ENCODE measurements at regions not wholly inside any gene's neighbourhood (a gene's known extent, or its start where the extent isn't known, plus 50 kb on each side); places are given as distances from the start of the nearest gene placed in this dataset.

DNA sequence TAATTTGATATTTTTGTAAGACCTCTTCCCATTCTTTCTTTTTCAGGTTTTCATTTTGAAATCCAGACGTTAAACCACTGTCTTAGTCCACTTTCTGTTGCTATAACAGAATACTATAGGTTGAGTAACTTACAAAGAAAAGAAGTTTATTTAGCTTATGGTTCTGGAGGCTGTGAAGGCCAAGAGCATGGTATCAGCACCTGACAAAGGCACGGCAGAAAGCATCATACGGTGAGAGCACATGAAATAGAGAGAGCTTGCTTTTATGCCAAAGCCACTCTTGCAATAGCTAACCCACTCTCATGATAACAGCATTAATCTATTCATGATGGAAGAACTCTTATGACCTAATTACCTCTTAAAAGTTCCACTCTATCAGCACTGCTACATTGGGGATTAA lies 255.6 kb upstream of the PDE4D start:
- Mint-ChIP-seq H3K36me3 (ENCODE audit: insufficient read depth, unreplicated experiment) (no peaks in the 10 kb centered on the region), H3K27me3 (ENCODE audit: insufficient read depth, unreplicated experiment) (peaks cover 40% of the 10 kb centered on the region), H3K4me1 (ENCODE audit: insufficient read depth, unreplicated experiment) (no peaks in the 10 kb centered on the region), H3K27ac (ENCODE audit: low read depth, unreplicated experiment) (no peak overlapping the region), H3K9me3 (ENCODE audit: unreplicated experiment) (no peaks in the 10 kb centered on the region), H3K4me3 (ENCODE audit: unreplicated experiment) (no peak overlapping the region)
- DNase-seq (ENCODE audit: unreplicated experiment): no peak
- intact Hi-C loops (cut with micrococcal nuclease): no loop called here
- TF ChIP-seq, protein P1, sequence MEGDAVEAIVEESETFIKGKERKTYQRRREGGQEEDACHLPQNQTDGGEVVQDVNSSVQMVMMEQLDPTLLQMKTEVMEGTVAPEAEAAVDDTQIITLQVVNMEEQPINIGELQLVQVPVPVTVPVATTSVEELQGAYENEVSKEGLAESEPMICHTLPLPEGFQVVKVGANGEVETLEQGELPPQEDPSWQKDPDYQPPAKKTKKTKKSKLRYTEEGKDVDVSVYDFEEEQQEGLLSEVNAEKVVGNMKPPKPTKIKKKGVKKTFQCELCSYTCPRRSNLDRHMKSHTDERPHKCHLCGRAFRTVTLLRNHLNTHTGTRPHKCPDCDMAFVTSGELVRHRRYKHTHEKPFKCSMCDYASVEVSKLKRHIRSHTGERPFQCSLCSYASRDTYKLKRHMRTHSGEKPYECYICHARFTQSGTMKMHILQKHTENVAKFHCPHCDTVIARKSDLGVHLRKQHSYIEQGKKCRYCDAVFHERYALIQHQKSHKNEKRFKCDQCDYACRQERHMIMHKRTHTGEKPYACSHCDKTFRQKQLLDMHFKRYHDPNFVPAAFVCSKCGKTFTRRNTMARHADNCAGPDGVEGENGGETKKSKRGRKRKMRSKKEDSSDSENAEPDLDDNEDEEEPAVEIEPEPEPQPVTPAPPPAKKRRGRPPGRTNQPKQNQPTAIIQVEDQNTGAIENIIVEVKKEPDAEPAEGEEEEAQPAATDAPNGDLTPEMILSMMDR (IDR thresholded peaks at IDR 0.05; ENCODE audit: unreplicated experiment): no peak
- ChIA-PET CTCF (no interaction called here), POLR2A (no interaction called here)
- BruUV-seq (replicated peaks): no TSS peak

DNA sequence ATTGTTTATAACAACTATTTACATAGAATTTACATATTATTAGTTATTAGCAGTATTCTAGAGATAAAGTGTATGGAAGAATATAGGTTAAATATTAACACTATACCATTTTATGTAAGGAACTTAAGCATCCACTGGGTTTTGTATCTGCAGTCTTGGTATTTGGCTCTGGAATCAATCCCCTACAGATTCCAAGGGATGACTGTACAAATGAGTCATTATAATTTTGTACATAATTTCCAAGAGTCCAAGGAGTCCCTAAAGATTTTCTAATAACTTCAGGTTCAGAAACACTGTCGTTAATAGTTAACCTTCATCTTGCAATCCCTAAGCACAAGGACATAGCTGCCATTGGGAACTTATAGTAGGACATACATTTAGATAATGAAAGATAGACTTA lies 254.8 kb upstream of the PDE4D start:
- POLR2A ChIA-PET: no interaction called here
- no peak overlapping the region for H3K4me3 Mint-ChIP-seq (ENCODE audit: unreplicated experiment)
- no TSS peak for BruUV-seq (replicated peaks)
- no peaks in the 10 kb centered on the region for H3K36me3 Mint-ChIP-seq (ENCODE audit: insufficient read depth, unreplicated experiment)
- H3K27ac Mint-ChIP-seq (ENCODE audit: low read depth, unreplicated experiment): no peak overlapping the region
- DNase-seq (ENCODE audit: unreplicated experiment): no peak
- intact Hi-C loops (cut with micrococcal nuclease): no loop called here
- TF ChIP-seq, protein P1 (IDR thresholded peaks at IDR 0.05; ENCODE audit: unreplicated experiment): no peak
- CTCF ChIA-PET: no interaction called here
- peaks cover 39% of the 10 kb centered on the region for H3K27me3 Mint-ChIP-seq (ENCODE audit: insufficient read depth, unreplicated experiment)
- no peaks in the 10 kb centered on the region for H3K9me3 Mint-ChIP-seq (ENCODE audit: unreplicated experiment)
- H3K4me1 Mint-ChIP-seq (ENCODE audit: insufficient read depth, unreplicated experiment): no peaks in the 10 kb centered on the region

DNA sequence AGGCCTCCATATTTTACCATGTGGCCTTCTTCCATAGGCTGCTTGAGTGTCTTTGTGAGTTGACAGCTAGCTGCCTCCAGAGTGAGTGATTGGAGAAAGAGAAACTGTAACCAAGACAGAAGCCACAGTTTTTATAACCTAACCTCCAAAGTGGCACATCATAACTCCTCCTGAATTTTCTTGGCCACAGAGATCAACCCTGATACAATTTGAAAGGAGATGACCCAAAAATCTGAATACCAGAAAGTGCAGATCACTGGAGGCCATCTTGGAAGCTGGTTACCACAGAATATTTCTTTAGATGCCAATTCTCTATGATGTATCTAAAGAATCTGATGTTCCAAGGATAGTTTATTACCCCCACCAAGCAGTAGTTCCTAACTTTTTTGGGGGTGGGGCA lies 254.3 kb upstream of the PDE4D start:
- Mint-ChIP-seq H3K27me3 (ENCODE audit: insufficient read depth, unreplicated experiment) (peaks cover 38% of the 10 kb centered on the region), H3K4me1 (ENCODE audit: insufficient read depth, unreplicated experiment) (no peaks in the 10 kb centered on the region), H3K36me3 (ENCODE audit: insufficient read depth, unreplicated experiment) (no peaks in the 10 kb centered on the region), H3K27ac (ENCODE audit: low read depth, unreplicated experiment) (no peak overlapping the region), H3K4me3 (ENCODE audit: unreplicated experiment) (no peak overlapping the region), H3K9me3 (ENCODE audit: unreplicated experiment) (no peaks in the 10 kb centered on the region)
- ChIA-PET POLR2A (no interaction called here), CTCF (no interaction called here)
- TF ChIP-seq, protein P1 (IDR thresholded peaks at IDR 0.05; ENCODE audit: unreplicated experiment): no peak
- intact Hi-C loops (cut with micrococcal nuclease): no loop called here
- no TSS peak for BruUV-seq (replicated peaks)
- DNase-seq (ENCODE audit: unreplicated experiment): no peak

DNA sequence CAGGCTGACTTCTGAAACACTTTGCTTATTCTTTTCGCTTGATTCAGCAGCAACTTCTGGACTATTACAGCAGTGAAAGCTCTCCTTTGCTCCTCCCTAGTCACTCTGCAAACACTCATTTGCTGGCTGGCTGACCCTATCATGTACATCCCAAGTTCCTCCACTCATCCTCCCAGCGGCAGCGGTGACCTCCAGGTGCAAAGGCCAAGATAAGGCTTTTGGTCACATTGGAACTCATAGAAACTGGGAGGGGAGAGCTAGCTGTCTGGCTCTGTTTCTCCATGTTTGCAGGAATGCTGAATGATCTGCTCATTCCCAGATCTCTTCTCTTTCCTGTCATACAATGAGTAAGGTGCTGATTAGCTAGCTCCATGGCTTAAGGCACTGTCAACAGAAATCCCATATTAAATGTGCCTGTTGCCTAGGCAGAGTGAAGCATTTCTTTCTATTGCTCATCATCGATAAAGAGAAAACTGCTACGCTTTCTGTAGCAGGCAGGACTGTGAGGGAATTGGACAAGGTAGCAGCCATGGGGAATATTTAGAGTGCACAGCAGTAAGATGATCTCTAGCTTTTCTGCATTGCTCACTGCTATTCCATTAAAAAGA lies 250.5 kb upstream of the PDE4D start:
- TF ChIP-seq, protein P1 (IDR thresholded peaks at IDR 0.05; ENCODE audit: unreplicated experiment): no peak
- no peak overlapping the region for H3K4me3 Mint-ChIP-seq (ENCODE audit: unreplicated experiment)
- BruUV-seq (replicated peaks): no TSS peak
- no peak overlapping the region for H3K27ac Mint-ChIP-seq (ENCODE audit: low read depth, unreplicated experiment)
- H3K4me1 Mint-ChIP-seq (ENCODE audit: insufficient read depth, unreplicated experiment): no peaks in the 10 kb centered on the region
- no peak for DNase-seq (ENCODE audit: unreplicated experiment)
- POLR2A ChIA-PET: no interaction called here
- CTCF ChIA-PET: interaction anchor here (1.0 kb wide), 1 partner anchor 333 kb away, joined by 4 read pairs; no protein-coding TSS in a partner anchor
- intact Hi-C loops (cut with micrococcal nuclease): no loop called here
- peaks cover 52% of the 10 kb centered on the region for H3K27me3 Mint-ChIP-seq (ENCODE audit: insufficient read depth, unreplicated experiment)
- H3K9me3 Mint-ChIP-seq (ENCODE audit: unreplicated experiment): no peaks in the 10 kb centered on the region
- H3K36me3 Mint-ChIP-seq (ENCODE audit: insufficient read depth, unreplicated experiment): no peaks in the 10 kb centered on the region

Measured in MCF 10A (cell line).